ENCODE measurements at regions not wholly inside any gene's neighbourhood (a gene's known extent, or its start where the extent isn't known, plus 50 kb on each side); places are given as distances from the start of the nearest gene placed in this dataset.

DNA sequence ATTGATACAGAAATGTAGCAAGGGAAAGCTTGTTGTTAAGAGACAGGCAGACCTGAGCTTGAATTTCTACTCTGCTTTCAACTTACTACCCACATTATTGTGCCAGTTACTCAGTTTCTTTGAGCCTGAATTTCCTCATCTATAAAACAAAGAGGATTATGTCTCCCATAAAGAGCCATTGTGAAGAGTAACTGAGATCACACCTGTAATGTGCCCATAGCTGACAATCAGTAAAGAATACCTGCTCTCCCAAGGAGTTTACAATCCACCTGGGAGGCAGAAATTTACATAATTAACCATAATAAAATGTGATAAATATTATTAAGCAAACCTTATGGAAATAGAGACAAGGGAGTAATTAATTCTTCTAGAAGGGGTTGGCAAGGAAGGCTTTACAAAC is 204.9 kb downstream of the EPM2A start:
- Histone ChIP-seq H3K27ac (ENCODE audit: low read length) (no peak overlapping the region), H3K4me1 (ENCODE audit: low read length) (no peaks in the 10 kb centered on the region), H2AFZ (ENCODE audit: low read length) (no peak overlapping the region), H3K79me2 (ENCODE audit: low read length) (no peaks in the 10 kb centered on the region), H3K9me3 (ENCODE audit: low read length) (no peaks in the 10 kb centered on the region), H3K36me3 (ENCODE audit: insufficient read depth, low read length) (no peaks in the 10 kb centered on the region), H3K4me2 (ENCODE audit: low read depth, low read length, poor library complexity, severe bottlenecking) (no peak overlapping the region), H3K9me2 (replicated peaks; ENCODE audit: insufficient read depth, low read length) (no peaks in the 10 kb centered on the region), H4K20me1 (ENCODE audit: insufficient read depth, low read depth, low read length) (no peaks in the 10 kb centered on the region), H3K27me3 (ENCODE audit: low read length) (no peaks in the 10 kb centered on the region), H3K9ac (ENCODE audit: low read length) (no peak overlapping the region), H3K4me3 (ENCODE audit: low read length) (no peak overlapping the region)
- no peak for DNase-seq

DNA sequence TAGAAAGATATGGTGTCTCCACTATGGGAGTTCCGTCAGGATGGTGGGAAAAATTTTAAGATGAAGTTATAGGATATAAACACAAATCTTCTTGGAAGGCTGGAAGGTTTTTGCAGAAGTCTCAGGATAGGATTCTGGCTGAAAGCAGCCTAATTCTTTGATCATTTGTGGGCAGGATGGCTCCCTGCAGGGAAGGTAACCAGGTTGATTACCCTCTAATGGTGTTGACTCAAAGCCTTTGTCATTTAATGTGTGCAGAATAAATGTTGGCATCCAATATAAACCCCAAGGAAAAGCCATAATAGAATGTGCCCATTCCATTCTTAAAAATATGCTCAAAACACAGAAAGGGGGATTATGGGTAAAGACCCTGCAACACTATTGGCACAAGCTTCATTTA is 204.3 kb downstream of the EPM2A start:
- Histone ChIP-seq H3K9me3 (ENCODE audit: low read length) (no peaks in the 10 kb centered on the region), H3K4me1 (ENCODE audit: low read length) (no peaks in the 10 kb centered on the region), H3K27me3 (ENCODE audit: low read length) (no peaks in the 10 kb centered on the region), H3K36me3 (ENCODE audit: insufficient read depth, low read length) (no peaks in the 10 kb centered on the region), H3K9ac (ENCODE audit: low read length) (no peak overlapping the region), H3K4me3 (ENCODE audit: low read length) (no peak overlapping the region), H3K9me2 (replicated peaks; ENCODE audit: insufficient read depth, low read length) (no peaks in the 10 kb centered on the region), H3K4me2 (ENCODE audit: low read depth, low read length, poor library complexity, severe bottlenecking) (no peak overlapping the region), H4K20me1 (ENCODE audit: insufficient read depth, low read depth, low read length) (no peaks in the 10 kb centered on the region), H3K79me2 (ENCODE audit: low read length) (no peaks in the 10 kb centered on the region), H3K27ac (ENCODE audit: low read length) (no peak overlapping the region), H2AFZ (ENCODE audit: low read length) (no peak overlapping the region)
- DNase-seq: no peak

DNA sequence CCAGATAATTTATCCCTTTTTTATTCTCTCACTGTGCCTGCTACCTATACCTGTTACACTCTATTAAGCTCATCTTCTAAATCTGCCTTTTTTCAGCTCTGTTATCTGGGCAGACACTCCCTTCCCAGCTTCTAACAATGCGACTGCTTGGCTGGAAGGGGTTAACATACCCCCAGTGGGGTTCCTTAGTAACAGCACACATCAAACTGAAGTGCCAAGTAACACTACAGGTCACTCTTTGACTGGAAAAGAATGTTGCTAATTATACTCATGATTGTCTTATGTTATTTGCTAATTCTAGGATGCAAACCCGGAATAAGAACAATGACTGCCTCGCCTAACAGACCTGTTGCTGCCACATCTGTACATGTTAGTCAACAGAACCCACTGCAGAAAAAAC is 203.5 kb downstream of the EPM2A start:
- H3K9me3 ChIP-seq (ENCODE audit: low read length): no peaks in the 10 kb centered on the region

DNA sequence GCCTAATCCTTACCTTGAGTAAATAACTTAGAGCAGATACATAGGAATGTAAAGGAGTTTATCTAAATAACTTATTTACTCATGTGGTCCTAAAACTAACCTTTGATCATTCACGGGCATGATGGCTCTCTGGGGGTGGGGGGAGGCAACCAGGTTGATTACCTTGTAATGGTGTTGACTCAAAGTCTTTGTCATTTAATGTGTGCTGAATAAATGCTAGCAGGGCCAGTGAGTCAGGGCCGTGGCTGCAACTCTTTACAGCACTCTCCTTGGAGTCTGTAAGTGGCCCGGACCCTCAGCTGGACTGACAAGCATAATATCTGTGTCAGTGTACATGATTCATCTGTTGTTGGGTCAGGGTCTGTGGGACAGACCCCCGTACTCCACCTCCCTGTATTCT is 203.0 kb downstream of the EPM2A start:
- no peak overlapping the region for H2AFZ ChIP-seq (ENCODE audit: low read length)
- no peaks in the 10 kb centered on the region for H3K79me2 ChIP-seq (ENCODE audit: low read length)
- H3K4me2 ChIP-seq (ENCODE audit: low read depth, low read length, poor library complexity, severe bottlenecking): no peak overlapping the region

More for the DNA sequence above, 203.5 kb downstream of the EPM2A start:
- no peak overlapping the region for H2AFZ ChIP-seq (ENCODE audit: low read length)
- no peak overlapping the region for H3K9ac ChIP-seq (ENCODE audit: low read length)
- H3K27ac ChIP-seq (ENCODE audit: low read length): no peak overlapping the region
- no peaks in the 10 kb centered on the region for H4K20me1 ChIP-seq (ENCODE audit: insufficient read depth, low read depth, low read length)
- H3K9me2 ChIP-seq (replicated peaks; ENCODE audit: insufficient read depth, low read length): no peaks in the 10 kb centered on the region
- no peaks in the 10 kb centered on the region for H3K79me2 ChIP-seq (ENCODE audit: low read length)
- no peak for DNase-seq
- no peak overlapping the region for H3K4me3 ChIP-seq (ENCODE audit: low read length)
- H3K36me3 ChIP-seq (ENCODE audit: insufficient read depth, low read length): no peaks in the 10 kb centered on the region
- H3K4me1 ChIP-seq (ENCODE audit: low read length): no peaks in the 10 kb centered on the region
- no peaks in the 10 kb centered on the region for H3K27me3 ChIP-seq (ENCODE audit: low read length)
- H3K4me2 ChIP-seq (ENCODE audit: low read depth, low read length, poor library complexity, severe bottlenecking): no peak overlapping the region

DNA sequence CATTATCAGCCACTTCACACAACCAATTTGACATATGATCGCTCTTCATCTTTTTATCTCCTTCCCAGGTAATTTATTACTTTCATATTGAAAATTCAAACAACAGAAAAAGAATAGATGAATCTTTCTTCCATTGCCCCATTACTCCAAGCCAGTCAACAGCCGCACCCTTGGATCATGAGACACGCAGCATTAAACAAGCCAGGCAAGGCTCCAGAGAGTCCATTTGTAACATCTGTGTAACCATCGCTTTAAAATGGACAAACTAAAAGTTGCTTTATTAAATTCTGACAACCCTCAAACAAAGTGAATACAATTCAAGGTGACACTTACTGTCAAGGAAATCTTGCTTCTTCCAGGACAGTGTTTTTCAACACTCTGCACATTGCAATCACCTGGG is 200.3 kb downstream of the EPM2A start:
- Histone ChIP-seq H4K20me1 (ENCODE audit: insufficient read depth, low read depth, low read length) (no peaks in the 10 kb centered on the region), H3K9me3 (ENCODE audit: low read length) (no peaks in the 10 kb centered on the region), H3K27me3 (ENCODE audit: low read length) (no peaks in the 10 kb centered on the region), H3K4me2 (ENCODE audit: low read depth, low read length, poor library complexity, severe bottlenecking) (no peak overlapping the region), H2AFZ (ENCODE audit: low read length) (no peak overlapping the region), H3K9ac (ENCODE audit: low read length) (no peak overlapping the region), H3K4me3 (ENCODE audit: low read length) (no peak overlapping the region), H3K79me2 (ENCODE audit: low read length) (no peaks in the 10 kb centered on the region), H3K4me1 (ENCODE audit: low read length) (no peaks in the 10 kb centered on the region), H3K36me3 (ENCODE audit: insufficient read depth, low read length) (no peaks in the 10 kb centered on the region), H3K9me2 (replicated peaks; ENCODE audit: insufficient read depth, low read length) (no peaks in the 10 kb centered on the region), H3K27ac (ENCODE audit: low read length) (no peak overlapping the region)
- DNase-seq: no peak

More for the DNA sequence above, 203.0 kb downstream of the EPM2A start:
- Histone ChIP-seq H3K4me1 (ENCODE audit: low read length) (no peaks in the 10 kb centered on the region), H3K27me3 (ENCODE audit: low read length) (no peaks in the 10 kb centered on the region), H3K9me2 (replicated peaks; ENCODE audit: insufficient read depth, low read length) (no peaks in the 10 kb centered on the region), H3K36me3 (ENCODE audit: insufficient read depth, low read length) (no peaks in the 10 kb centered on the region), H3K27ac (ENCODE audit: low read length) (no peak overlapping the region), H4K20me1 (ENCODE audit: insufficient read depth, low read depth, low read length) (no peaks in the 10 kb centered on the region), H3K4me3 (ENCODE audit: low read length) (no peak overlapping the region), H3K9me3 (ENCODE audit: low read length) (no peaks in the 10 kb centered on the region), H3K9ac (ENCODE audit: low read length) (no peak overlapping the region)
- DNase-seq: no peak

DNA sequence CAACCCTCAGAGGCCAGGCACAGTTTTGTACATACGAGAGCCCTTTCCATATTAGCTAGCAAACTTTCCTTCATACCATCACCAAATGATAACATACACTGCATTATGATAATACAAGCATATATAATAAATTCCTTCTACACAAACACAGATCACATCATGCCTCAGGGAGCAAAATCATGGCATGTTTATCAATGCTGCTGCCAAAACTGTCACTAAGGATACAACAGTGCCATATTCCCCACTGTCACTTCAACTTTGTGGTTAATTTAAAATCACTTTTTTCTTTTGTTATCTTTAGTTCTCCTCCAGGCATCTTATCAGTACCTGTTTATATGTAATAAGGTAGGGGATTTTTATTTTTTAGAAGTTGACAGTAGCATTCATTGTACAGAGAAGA is 196.3 kb downstream of the EPM2A start:
- H3K9me2 ChIP-seq (replicated peaks; ENCODE audit: insufficient read depth, low read length): no peaks in the 10 kb centered on the region
- no peaks in the 10 kb centered on the region for H3K79me2 ChIP-seq (ENCODE audit: low read length)
- no peak overlapping the region for H3K9ac ChIP-seq (ENCODE audit: low read length)
- H3K36me3 ChIP-seq (ENCODE audit: insufficient read depth, low read length): no peaks in the 10 kb centered on the region
- DNase-seq: no peak
- no peaks in the 10 kb centered on the region for H3K9me3 ChIP-seq (ENCODE audit: low read length)
- no peaks in the 10 kb centered on the region for H3K27me3 ChIP-seq (ENCODE audit: low read length)
- H3K4me1 ChIP-seq (ENCODE audit: low read length): no peaks in the 10 kb centered on the region
- H2AFZ ChIP-seq (ENCODE audit: low read length): no peak overlapping the region
- H3K4me3 ChIP-seq (ENCODE audit: low read length): no peak overlapping the region
- no peaks in the 10 kb centered on the region for H4K20me1 ChIP-seq (ENCODE audit: insufficient read depth, low read depth, low read length)
- H3K4me2 ChIP-seq (ENCODE audit: low read depth, low read length, poor library complexity, severe bottlenecking): no peak overlapping the region
- no peak overlapping the region for H3K27ac ChIP-seq (ENCODE audit: low read length)

DNA sequence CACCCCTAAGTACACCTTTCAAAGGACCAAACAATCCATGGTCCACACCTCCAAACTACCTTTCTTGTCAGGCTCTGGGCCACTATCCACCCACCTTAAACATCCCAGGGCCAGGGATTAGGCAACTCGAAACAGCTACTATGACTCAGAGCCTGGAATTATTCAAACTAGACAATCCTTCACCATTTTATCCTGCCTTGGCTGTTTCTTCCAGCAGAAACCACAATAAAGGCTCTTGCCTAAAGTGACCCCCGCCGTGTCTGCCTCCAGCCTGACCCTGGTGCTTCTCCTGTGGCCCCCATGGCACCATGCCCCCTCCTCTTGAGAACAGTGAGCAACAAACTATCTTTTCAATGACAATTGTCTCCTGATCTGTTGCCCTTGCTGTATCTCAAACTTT is 195.5 kb downstream of the EPM2A start:
- no peak for DNase-seq
- Histone ChIP-seq H3K9me2 (replicated peaks; ENCODE audit: insufficient read depth, low read length) (no peaks in the 10 kb centered on the region), H3K9ac (ENCODE audit: low read length) (no peak overlapping the region), H3K27me3 (ENCODE audit: low read length) (no peaks in the 10 kb centered on the region), H3K4me2 (ENCODE audit: low read depth, low read length, poor library complexity, severe bottlenecking) (no peak overlapping the region), H4K20me1 (ENCODE audit: insufficient read depth, low read depth, low read length) (no peaks in the 10 kb centered on the region), H3K79me2 (ENCODE audit: low read length) (no peaks in the 10 kb centered on the region), H3K27ac (ENCODE audit: low read length) (no peak overlapping the region), H3K36me3 (ENCODE audit: insufficient read depth, low read length) (no peaks in the 10 kb centered on the region), H2AFZ (ENCODE audit: low read length) (no peak overlapping the region), H3K4me1 (ENCODE audit: low read length) (no peaks in the 10 kb centered on the region), H3K9me3 (ENCODE audit: low read length) (no peaks in the 10 kb centered on the region), H3K4me3 (ENCODE audit: low read length) (no peak overlapping the region)

DNA sequence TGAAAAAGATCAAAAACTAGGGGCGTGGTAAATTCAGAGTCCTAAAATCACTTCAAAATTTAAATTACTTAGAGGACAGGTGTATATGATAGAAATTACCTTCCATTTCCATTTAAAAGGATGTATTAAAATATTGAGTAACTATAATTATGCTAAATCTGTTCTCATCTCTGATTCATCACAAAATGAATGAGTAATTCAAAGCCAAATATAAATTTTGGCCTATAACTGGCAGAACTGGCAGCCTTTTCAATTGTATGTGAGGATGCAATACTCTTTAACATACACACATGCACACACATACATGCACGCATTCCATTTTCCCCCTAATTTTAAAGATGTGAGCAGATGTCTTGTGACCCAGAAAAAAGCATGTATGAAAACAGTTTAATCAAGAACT is 194.6 kb downstream of the EPM2A start:
- H3K9me2 ChIP-seq (replicated peaks; ENCODE audit: insufficient read depth, low read length): no peaks in the 10 kb centered on the region
- no peaks in the 10 kb centered on the region for H3K4me1 ChIP-seq (ENCODE audit: low read length)
- no peak overlapping the region for H3K9ac ChIP-seq (ENCODE audit: low read length)
- no peak overlapping the region for H3K27ac ChIP-seq (ENCODE audit: low read length)
- no peaks in the 10 kb centered on the region for H3K27me3 ChIP-seq (ENCODE audit: low read length)
- no peak for DNase-seq
- H3K79me2 ChIP-seq (ENCODE audit: low read length): no peaks in the 10 kb centered on the region
- H3K36me3 ChIP-seq (ENCODE audit: insufficient read depth, low read length): no peaks in the 10 kb centered on the region
- H3K4me3 ChIP-seq (ENCODE audit: low read length): no peak overlapping the region
- no peaks in the 10 kb centered on the region for H3K9me3 ChIP-seq (ENCODE audit: low read length)
- no peak overlapping the region for H2AFZ ChIP-seq (ENCODE audit: low read length)
- no peak overlapping the region for H3K4me2 ChIP-seq (ENCODE audit: low read depth, low read length, poor library complexity, severe bottlenecking)
- H4K20me1 ChIP-seq (ENCODE audit: insufficient read depth, low read depth, low read length): no peaks in the 10 kb centered on the region

DNA sequence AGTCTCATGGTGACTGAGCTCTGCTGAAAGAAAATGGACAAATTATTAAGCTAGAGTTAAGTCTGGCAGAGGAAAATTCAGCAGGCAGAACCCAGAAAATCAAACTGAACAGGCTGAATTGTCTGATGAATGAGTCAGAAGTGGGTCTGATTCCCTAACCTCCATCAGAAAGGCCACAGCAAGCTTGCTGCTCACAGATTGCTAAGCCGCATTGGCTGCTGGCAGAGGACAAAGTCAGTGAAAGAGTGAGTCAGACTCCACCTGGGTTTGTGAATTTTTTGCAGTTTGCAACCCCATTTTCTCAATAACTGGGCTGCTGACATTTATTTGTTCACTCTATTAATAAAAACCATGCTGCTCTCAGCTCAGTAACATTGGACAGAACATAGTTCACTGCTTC is 191.3 kb downstream of the EPM2A start:
- Histone ChIP-seq H3K27ac (ENCODE audit: low read length) (no peak overlapping the region), H3K9me3 (ENCODE audit: low read length) (no peaks in the 10 kb centered on the region), H3K9ac (ENCODE audit: low read length) (no peak overlapping the region), H3K4me1 (ENCODE audit: low read length) (no peaks in the 10 kb centered on the region), H3K27me3 (ENCODE audit: low read length) (no peaks in the 10 kb centered on the region), H4K20me1 (ENCODE audit: insufficient read depth, low read depth, low read length) (no peaks in the 10 kb centered on the region), H3K9me2 (replicated peaks; ENCODE audit: insufficient read depth, low read length) (no peaks in the 10 kb centered on the region), H3K4me3 (ENCODE audit: low read length) (no peak overlapping the region), H2AFZ (ENCODE audit: low read length) (no peak overlapping the region), H3K36me3 (ENCODE audit: insufficient read depth, low read length) (no peaks in the 10 kb centered on the region), H3K4me2 (ENCODE audit: low read depth, low read length, poor library complexity, severe bottlenecking) (no peak overlapping the region), H3K79me2 (ENCODE audit: low read length) (no peaks in the 10 kb centered on the region)
- DNase-seq: no peak
